Common myeloid progenitor, CD34-positive (primary cell): ENCODE measurements at regions not wholly inside any gene's neighbourhood (a gene's known extent, or its start where the extent isn't known, plus 50 kb on each side); places are given as distances from the start of the nearest gene placed in this dataset.

Experiments used
- CTCF ChIA-PET: fragments of 350-600 bp; sonication (Branson Sonifier 250); formaldehyde crosslinking; loops from one replicate; lab custom pipeline; 2021; ENCODE audit warnings: antibody characterized with exemption; lab: Charles Lee
- POLR2A ChIA-PET: fragments of 350-600 bp; sonication (Branson Sonifier 250); formaldehyde crosslinking; loops from one replicate; lab custom pipeline; 2021; ENCODE audit warnings: antibody characterized with exemption; lab: Charles Lee
- DNase-seq, 3 donors: peaks; one replicate each; pipeline versions ENCODE4 v3.0.0 to v3.0.0-alpha.2; 2013
- H3K27ac ChIP-seq, 2 experiments: 1 replicate in 1 of 2; 2 replicates in 1 of 2; pipeline ENCODE4 v1.7.0; 2013; ENCODE audit warnings: inconsistent platforms in 2 of 2, low read length in 2 of 2, mild to moderate bottlenecking in 2 of 2, low read depth in 1 of 2, moderate library complexity in 1 of 2; ENCODE audit not compliant: severe bottlenecking in 2 of 2, insufficient read depth in 1 of 2, poor library complexity in 1 of 2
- H3K27me3 ChIP-seq, 5 experiments: replicated peaks in 2 of 5; 1 replicate in 3 of 5; 2 replicates in 2 of 5; pipeline versions ENCODE4 v1.6.1 to v1.7.0; 2013; ENCODE audit warnings: low read length in 4 of 5, mild to moderate bottlenecking in 2 of 5, moderate library complexity in 2 of 5, inconsistent platforms in 1 of 5; ENCODE audit not compliant: insufficient read depth in 5 of 5, control insufficient read depth in 4 of 5
- H3K36me3 ChIP-seq, 4 experiments: 1 replicate in 2 of 4; 2 replicates in 2 of 4; pipeline versions ENCODE4 v1.6.1 to v1.7.0; 2013; ENCODE audit warnings: low read length in 3 of 4, control low read depth in 1 of 4, mild to moderate bottlenecking in 1 of 4; ENCODE audit not compliant: control insufficient read depth in 4 of 4, insufficient read depth in 4 of 4
- H3K4me1 ChIP-seq, 4 experiments: 1 replicate in 3 of 4; 2 replicates in 1 of 4; pipeline versions ENCODE4 v1.6.1 to v1.7.1; 2013; ENCODE audit warnings: low read length in 3 of 4, mild to moderate bottlenecking in 3 of 4, control low read depth in 1 of 4, inconsistent platforms in 1 of 4, moderate library complexity in 1 of 4; ENCODE audit not compliant: control insufficient read depth in 4 of 4, insufficient read depth in 4 of 4; ENCODE audit errors: control extremely low read depth in 1 of 4
- H3K4me3 ChIP-seq, 7 experiments: 1 replicate in 4 of 7; 2 replicates in 3 of 7; pipeline versions ENCODE4 v1.5.1 to v1.7.0; 2013; ENCODE audit warnings: mild to moderate bottlenecking in 7 of 7, low read length in 6 of 7, moderate library complexity in 6 of 7, inconsistent platforms in 2 of 7, low read depth in 2 of 7, control low read depth in 1 of 7; ENCODE audit not compliant: insufficient read depth in 4 of 7, control insufficient read depth in 1 of 7; ENCODE audit errors: extremely low read depth in 1 of 7
- H3K9me3 ChIP-seq, 5 experiments: 1 replicate in 4 of 5; 2 replicates in 1 of 5; pipeline versions ENCODE4 v1.6.1 to v1.7.1; 2013; ENCODE audit warnings: low read length in 4 of 5, mild to moderate bottlenecking in 2 of 5, inconsistent platforms in 1 of 5, low read depth in 1 of 5, moderate library complexity in 1 of 5; ENCODE audit not compliant: control insufficient read depth in 4 of 5, insufficient read depth in 2 of 5; ENCODE audit errors: control extremely low read depth in 1 of 5
- WGBS: methylation state at CpG from one replicate; pipeline ENCODE4 v1.1.5; 2013; ENCODE audit not compliant: insufficient coverage; 5-methylcytosine and 5-hydroxymethylcytosine counted together

DNA sequence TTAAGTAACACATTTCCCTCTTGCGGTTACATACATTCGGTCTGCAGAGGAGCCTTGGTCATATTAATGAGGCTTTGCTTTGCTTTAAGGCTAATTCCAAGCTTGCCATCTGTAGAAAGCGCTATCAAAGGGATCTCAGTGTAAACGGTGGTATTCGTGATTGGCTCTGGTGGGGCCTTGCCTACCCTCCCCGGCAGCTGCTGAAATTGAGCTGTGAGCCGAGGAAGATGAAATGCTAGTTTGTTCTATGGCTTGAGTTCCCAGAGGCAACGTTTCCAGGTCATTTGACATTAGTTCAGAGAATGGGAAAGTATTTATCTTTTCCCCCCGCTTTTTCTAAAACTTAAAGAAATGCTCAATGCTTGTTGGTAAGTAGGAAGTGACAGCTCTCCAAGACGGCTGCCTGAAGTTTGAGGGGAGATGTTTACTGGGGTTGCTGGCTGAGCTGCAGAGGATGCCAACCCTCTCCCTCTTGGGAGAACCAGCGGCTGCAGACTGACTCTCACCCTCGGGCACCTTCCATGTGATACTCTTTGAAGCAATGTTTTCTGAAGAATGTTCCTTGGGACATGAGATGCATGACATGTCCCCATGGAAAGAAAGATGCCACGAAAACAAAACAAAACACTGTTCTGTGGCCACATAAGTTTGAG, 458.7 kb upstream of the EEF2KMT start:
- CTCF ChIA-PET: no interaction called here
- H3K4me1 ChIP-seq: no peaks in the 10 kb centered on the region
- H3K27me3 ChIP-seq: no peaks in the 10 kb centered on the region
- peaks cover 0 to 2% (median 0%) of the 10 kb centered on the region in 5 experiments for H3K9me3 ChIP-seq
- no peak overlapping the region for H3K27ac ChIP-seq
- no peak overlapping the region for H3K4me3 ChIP-seq
- H3K36me3 ChIP-seq: no peaks in the 10 kb centered on the region
- DNase-seq: no peak
- POLR2A ChIA-PET: no interaction called here
- WGBS: 86% methylated on average over 11 of the region's 13 CpGs

GRCh38 chr16:5551909-5552308, 454.3 kb upstream of the EEF2KMT start:
- no peak overlapping the region for H3K27ac ChIP-seq
- WGBS: 91% methylated on average over 6 of the region's 7 CpGs
- POLR2A ChIA-PET: no interaction called here
- no peak for DNase-seq
- no peaks in the 10 kb centered on the region for H3K9me3 ChIP-seq
- no peaks in the 10 kb centered on the region for H3K27me3 ChIP-seq
- CTCF ChIA-PET: no interaction called here
- H3K4me3 ChIP-seq: no peak overlapping the region
- H3K36me3 ChIP-seq: no peaks in the 10 kb centered on the region
- no peaks in the 10 kb centered on the region for H3K4me1 ChIP-seq

DNA sequence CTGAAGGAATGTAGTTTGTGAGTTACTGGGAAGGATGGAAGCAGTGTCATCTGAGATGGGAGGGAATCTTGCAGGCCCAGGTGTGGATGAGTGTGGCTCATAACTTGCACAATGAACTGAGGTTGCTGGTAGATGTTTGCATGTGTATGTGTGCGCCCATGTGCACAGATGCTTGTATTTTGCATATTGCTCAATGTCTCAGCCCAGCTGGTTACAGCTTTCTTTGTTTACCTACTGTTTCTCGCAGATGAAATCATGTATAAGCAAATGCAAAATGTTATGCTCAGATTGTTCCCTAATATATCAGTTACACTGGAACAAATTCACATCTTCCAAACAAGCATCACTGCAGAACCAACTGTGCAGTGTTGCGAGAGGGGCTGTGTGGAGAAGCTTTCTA, 452.2 kb upstream of the EEF2KMT start:
- Histone ChIP-seq H3K27me3 (no peaks in the 10 kb centered on the region), H3K27ac (no peak overlapping the region), H3K36me3 (no peaks in the 10 kb centered on the region), H3K4me3 (no peak overlapping the region), H3K4me1 (no peaks in the 10 kb centered on the region), H3K9me3 (no peaks in the 10 kb centered on the region)
- WGBS: 96% methylated on average over 3 of the region's 3 CpGs
- ChIA-PET CTCF (no interaction called here), POLR2A (no interaction called here)
- no peak for DNase-seq

- Histone ChIP-seq H3K9me3 (peaks cover 0 to 1% (median 0%) of the 10 kb centered on the region in 5 experiments), H3K27ac (no peak overlapping the region), H3K27me3 (peaks cover 0 to 2% (median 0%) of the 10 kb centered on the region in 5 experiments), H3K4me3 (no peak overlapping the region), H3K36me3 (no peaks in the 10 kb centered on the region), H3K4me1 (no peaks in the 10 kb centered on the region)
- POLR2A ChIA-PET: no interaction called here
- CTCF ChIA-PET: no interaction called here
- no peak for DNase-seq
- WGBS: 60% methylated on average over 1 of the region's 3 CpGs
Observed at GRCh38 chr16:5541356-5541755, 443.8 kb upstream of the EEF2KMT start.

DNA sequence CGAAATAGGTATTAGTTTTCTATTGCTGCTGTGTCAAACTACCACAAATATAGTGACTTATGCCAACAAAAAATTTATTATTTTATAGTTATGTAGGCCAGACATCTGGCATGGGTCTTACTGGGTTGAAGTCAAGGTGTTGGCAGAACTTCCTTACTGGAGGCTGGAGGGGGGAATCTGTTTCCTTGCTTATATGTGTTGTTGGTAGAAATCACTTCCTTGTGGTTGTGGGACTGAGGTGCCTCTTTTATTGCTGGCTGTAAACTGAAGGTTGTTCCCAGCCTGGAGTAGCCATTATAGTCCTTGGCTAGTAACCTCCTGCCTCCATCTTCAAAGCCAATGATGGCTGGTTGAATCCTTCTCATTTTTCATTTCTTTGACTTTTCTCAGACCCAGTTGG, 439.8 kb upstream of the EEF2KMT start:
- CTCF ChIA-PET: no interaction called here
- peaks cover 0 to 2% (median 0%) of the 10 kb centered on the region in 5 experiments for H3K27me3 ChIP-seq
- no peak overlapping the region for H3K27ac ChIP-seq
- WGBS: no CpG with 5 or more reads among the region's 1 CpG
- peaks cover 0 to 4% (median 0%) of the 10 kb centered on the region in 5 experiments for H3K9me3 ChIP-seq
- POLR2A ChIA-PET: no interaction called here
- no peaks in the 10 kb centered on the region for H3K36me3 ChIP-seq
- H3K4me3 ChIP-seq: no peak overlapping the region
- no peaks in the 10 kb centered on the region for H3K4me1 ChIP-seq
- DNase-seq: no peak

DNA sequence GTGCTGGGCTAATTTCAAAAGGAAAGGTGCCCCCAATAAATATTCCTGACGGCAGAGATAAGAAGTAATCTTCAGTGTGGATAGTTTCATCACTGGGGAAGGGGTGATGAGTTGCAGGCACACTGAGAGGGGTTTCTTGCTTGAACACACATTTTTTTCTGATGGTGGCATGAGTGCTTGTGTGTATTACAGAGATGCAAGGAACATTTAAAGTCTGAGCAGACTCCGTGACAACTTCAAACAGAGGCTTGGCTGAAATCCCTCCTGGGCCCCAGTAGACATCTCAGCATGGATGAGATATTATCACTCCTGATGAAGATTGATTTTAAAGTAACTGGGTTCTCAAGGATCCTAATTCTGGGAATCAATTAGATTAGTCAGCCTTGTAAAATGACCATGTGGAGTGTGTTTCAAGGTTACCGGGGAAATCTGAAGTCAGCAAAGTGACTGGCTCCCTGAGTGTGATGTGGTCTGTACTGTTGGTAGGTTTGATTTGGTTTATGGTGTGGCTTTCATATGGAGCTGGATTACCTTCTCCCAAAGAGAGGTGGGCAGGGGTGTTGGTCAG, 435.8 kb upstream of the EEF2KMT start:
- Histone ChIP-seq H3K36me3 (no peaks in the 10 kb centered on the region), H3K4me1 (no peaks in the 10 kb centered on the region), H3K27me3 (no peaks in the 10 kb centered on the region), H3K27ac (no peak overlapping the region), H3K4me3 (no peak overlapping the region), H3K9me3 (peaks cover 0 to 4% (median 1%) of the 10 kb centered on the region in 5 experiments)
- ChIA-PET CTCF (no interaction called here), POLR2A (no interaction called here)
- no peak for DNase-seq
- 100% methylated on average over 3 of the region's 3 CpGs for WGBS

DNA sequence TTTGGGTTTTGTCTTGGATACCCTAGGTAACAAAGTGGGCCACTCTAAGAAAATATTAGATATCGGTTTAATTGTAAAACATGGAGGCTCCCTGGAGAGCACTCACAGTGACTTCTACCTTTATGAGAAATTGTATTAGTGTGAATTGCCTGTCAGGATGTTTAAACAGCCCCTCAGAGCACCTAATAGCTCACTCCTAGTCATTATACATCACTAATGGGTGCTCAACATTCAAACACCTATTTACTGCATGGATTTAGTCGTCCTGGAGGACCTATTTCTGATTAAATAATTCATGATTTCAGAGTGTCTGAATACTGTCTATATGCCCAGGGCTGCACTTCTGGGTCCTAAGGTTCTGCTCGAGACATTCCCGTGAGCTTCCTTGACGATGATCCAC, 430.2 kb upstream of the EEF2KMT start:
- ChIA-PET POLR2A (no interaction called here), CTCF (no interaction called here)
- H3K9me3 ChIP-seq: peaks cover 0 to 1% (median 0%) of the 10 kb centered on the region in 5 experiments
- H3K4me1 ChIP-seq: no peaks in the 10 kb centered on the region
- H3K27ac ChIP-seq: no peak overlapping the region
- WGBS: 98% methylated on average over 4 of the region's 5 CpGs
- H3K27me3 ChIP-seq: peaks cover 0 to 22% (median 2%) of the 10 kb centered on the region in 5 experiments
- H3K4me3 ChIP-seq: no peak overlapping the region
- no peaks in the 10 kb centered on the region for H3K36me3 ChIP-seq
- no peak for DNase-seq
